ENCODE measurements at regions not wholly inside any gene's neighbourhood (a gene's known extent, or its start where the extent isn't known, plus 50 kb on each side); places are given as distances from the start of the nearest gene placed in this dataset.

- H3K4me3 ChIP-seq (ENCODE audit: low read depth, low read length): no peak overlapping the region
- TF ChIP-seq CTCF (conservative IDR thresholded peaks at IDR 0.05; ENCODE audit: low read depth, low read length): no peak
- DNase-seq (ENCODE audit: low read depth): no peak
Measured at GRCh38 chr1:168390271-168390670, 109.6 kb downstream of the TBX19 start.

- no peak for DNase-seq (ENCODE audit: low read depth)
- no peak overlapping the region for H3K4me3 ChIP-seq (ENCODE audit: low read depth, low read length)
- TF ChIP-seq CTCF (conservative IDR thresholded peaks at IDR 0.05; ENCODE audit: low read depth, low read length): no peak
Measured at GRCh38 chr1:168387781-168388760, 107.4 kb downstream of the TBX19 start.

- no peak overlapping the region for H3K4me3 ChIP-seq (ENCODE audit: low read depth, low read length)
- no peak for TF ChIP-seq CTCF (conservative IDR thresholded peaks at IDR 0.05; ENCODE audit: low read depth, low read length)
- DNase-seq (ENCODE audit: low read depth): peak; percentile 5
Measured at GRCh38 chr1:168386949-168387586, 106.4 kb downstream of the TBX19 start.

GRCh38 chr1:168386492-168386891 lies 105.8 kb downstream of the TBX19 start:
- no peak for TF ChIP-seq CTCF (conservative IDR thresholded peaks at IDR 0.05; ENCODE audit: low read depth, low read length)

GRCh38 chr1:168381850-168382249 lies 101.2 kb downstream of the TBX19 start:
- DNase-seq (ENCODE audit: low read depth): no peak
- no peak overlapping the region for H3K4me3 ChIP-seq (ENCODE audit: low read depth, low read length)
- no peak for TF ChIP-seq CTCF (conservative IDR thresholded peaks at IDR 0.05; ENCODE audit: low read depth, low read length)

More at GRCh38 chr1:168386492-168386891, 105.8 kb downstream of the TBX19 start:
- no peak overlapping the region for H3K4me3 ChIP-seq (ENCODE audit: low read depth, low read length)
- no peak for DNase-seq (ENCODE audit: low read depth)

- DNase-seq (ENCODE audit: low read depth): no peak
- TF ChIP-seq CTCF (conservative IDR thresholded peaks at IDR 0.05; ENCODE audit: low read depth, low read length): no peak
- H3K4me3 ChIP-seq (ENCODE audit: low read depth, low read length): no peak overlapping the region
Measured at GRCh38 chr1:168380945-168381344, 100.3 kb downstream of the TBX19 start.

Data from choroid plexus epithelial cell (primary cell).